ENCODE measurements at regions not wholly inside any gene's neighbourhood (a gene's known extent, or its start where the extent isn't known, plus 50 kb on each side); places are given as distances from the start of the nearest gene placed in this dataset.

DNA sequence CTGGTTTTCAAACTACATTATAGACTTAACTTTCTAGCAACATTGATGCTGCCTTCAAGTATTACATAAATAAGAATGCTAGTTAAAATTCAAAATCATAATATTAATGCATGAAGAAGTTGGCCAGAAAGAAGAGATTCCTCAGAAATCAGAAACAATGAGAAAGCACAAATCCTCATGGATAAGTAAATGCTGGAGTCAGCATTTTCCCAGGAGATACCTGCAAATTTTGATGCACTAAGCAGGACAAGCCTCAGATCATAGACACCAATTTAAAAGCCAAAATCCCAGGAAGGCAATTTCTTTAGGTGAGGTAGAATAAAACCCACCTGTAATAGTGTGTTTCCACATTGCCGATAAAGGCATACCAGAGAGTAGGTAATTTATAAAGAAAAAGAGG, 305.2 kb upstream of the TBX18 start:
- TF ChIP-seq ZNF384 (IDR thresholded peaks at IDR 0.05) (no peak), FOXA1 (IDR thresholded peaks at IDR 0.05) (no peak), ARNT (IDR thresholded peaks at IDR 0.05) (no peak), SUZ12 (IDR thresholded peaks at IDR 0.05) (no peak), NFRKB (IDR thresholded peaks at IDR 0.05) (no peak), SP1 (IDR thresholded peaks at IDR 0.05) (no peak), TARDBP (IDR thresholded peaks at IDR 0.05) (no peak), BHLHE40 (IDR thresholded peaks at IDR 0.05; ENCODE audit: borderline replicate concordance) (no peak), HDGF (IDR thresholded peaks at IDR 0.05; ENCODE audit: borderline replicate concordance) (no peak), FOXK2 (IDR thresholded peaks at IDR 0.05) (no peak), L3MBTL2 (conservative IDR thresholded peaks at IDR 0.05) (no peak), ELF4 (IDR thresholded peaks at IDR 0.05) (no peak), CTBP1 (IDR thresholded peaks at IDR 0.05; ENCODE audit: borderline replicate concordance) (no peak)
- TF ChIP-seq, protein P1, sequence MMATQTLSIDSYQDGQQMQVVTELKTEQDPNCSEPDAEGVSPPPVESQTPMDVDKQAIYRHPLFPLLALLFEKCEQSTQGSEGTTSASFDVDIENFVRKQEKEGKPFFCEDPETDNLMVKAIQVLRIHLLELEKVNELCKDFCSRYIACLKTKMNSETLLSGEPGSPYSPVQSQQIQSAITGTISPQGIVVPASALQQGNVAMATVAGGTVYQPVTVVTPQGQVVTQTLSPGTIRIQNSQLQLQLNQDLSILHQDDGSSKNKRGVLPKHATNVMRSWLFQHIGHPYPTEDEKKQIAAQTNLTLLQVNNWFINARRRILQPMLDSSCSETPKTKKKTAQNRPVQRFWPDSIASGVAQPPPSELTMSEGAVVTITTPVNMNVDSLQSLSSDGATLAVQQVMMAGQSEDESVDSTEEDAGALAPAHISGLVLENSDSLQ (IDR thresholded peaks at IDR 0.05) = no peak

Measured in HEK293T (cell line).